Parathyroid adenoma (tissue), 2 donors: ENCODE measurements at regions not wholly inside any gene's neighbourhood (a gene's known extent, or its start where the extent isn't known, plus 50 kb on each side); places are given as distances from the start of the nearest gene placed in this dataset.

Experiments used
- H2AFZ ChIP-seq: fragments of 300-600 bp; sonication (generic); one replicate; pipeline ENCODE4 v1.7.0; 2017; ENCODE audit warnings: antibody characterized with exemption, mild to moderate bottlenecking
- H3K27ac ChIP-seq: fragments of 300-600 bp; sonication (generic); one replicate; pipeline ENCODE4 v1.7.0; 2017
- H3K27me3 ChIP-seq: fragments of 300-600 bp; sonication (generic); one replicate; pipeline ENCODE4 v1.7.0; 2017; ENCODE audit warnings: low read length; ENCODE audit not compliant: control insufficient read depth, insufficient read depth
- H3K36me3 ChIP-seq: fragments of 300-600 bp; sonication (generic); one replicate; pipeline ENCODE4 v1.7.0; 2017; ENCODE audit warnings: low read length; ENCODE audit not compliant: control insufficient read depth, insufficient read depth
- H3K4me1 ChIP-seq: fragments of 300-600 bp; sonication (generic); one replicate; pipeline ENCODE4 v1.7.0; 2017; ENCODE audit warnings: control low read depth
- H3K4me2 ChIP-seq: fragments of 300-600 bp; sonication (generic); one replicate; pipeline ENCODE4 v1.7.0; 2017; ENCODE audit warnings: low read length
- H3K4me3 ChIP-seq: fragments of 300-600 bp; sonication (generic); one replicate; pipeline ENCODE4 v1.7.0; 2017; ENCODE audit warnings: low read depth, low read length
- H3K79me2 ChIP-seq: fragments of 300-600 bp; sonication (generic); one replicate; pipeline ENCODE4 v1.7.0; 2017; ENCODE audit warnings: control low read depth
- H3K9ac ChIP-seq: fragments of 300-600 bp; sonication (generic); one replicate; pipeline ENCODE4 v1.7.0; 2017; ENCODE audit warnings: mild to moderate bottlenecking
- H3K9me3 ChIP-seq: fragments of 300-600 bp; sonication (generic); one replicate; pipeline ENCODE4 v1.7.0; 2017; ENCODE audit warnings: low read length; ENCODE audit not compliant: control insufficient read depth
- CTCF ChIP-seq: fragments of 300-600 bp; sonication (generic); IDR thresholded peaks from one replicate; pipeline ENCODE4 v1.7.0; 2017; ENCODE audit warnings: antibody characterized with exemption, mild to moderate bottlenecking
- donor health status: primary hyperparathyroidism.

- Histone ChIP-seq H3K4me2 (no peak overlapping the region), H3K27ac (no peak overlapping the region), H2AFZ (no peak overlapping the region), H3K9ac (no peak overlapping the region), H3K9me3 (no peaks in the 10 kb centered on the region), H3K27me3 (no peaks in the 10 kb centered on the region), H3K79me2 (no peaks in the 10 kb centered on the region), H3K4me1 (no peaks in the 10 kb centered on the region), H3K36me3 (no peaks in the 10 kb centered on the region), H3K4me3 (no peak overlapping the region)
- no peak for TF ChIP-seq CTCF
Measured at GRCh38 chr4:116223040-116223732, 862.2 kb downstream of the TRAM1L1 start.

GRCh38 chr4:116217781-116218180 is 867.6 kb downstream of the TRAM1L1 start:
- TF ChIP-seq CTCF = no peak
- Histone ChIP-seq H3K9ac (no peak overlapping the region), H3K9me3 (no peaks in the 10 kb centered on the region)

GRCh38 chr4:116215622-116216021 is 869.8 kb downstream of the TRAM1L1 start:
- no peak overlapping the region for H3K27ac ChIP-seq
- TF ChIP-seq CTCF = no peak
- no peak overlapping the region for H2AFZ ChIP-seq
- no peaks in the 10 kb centered on the region for H3K79me2 ChIP-seq
- H3K9me3 ChIP-seq = no peaks in the 10 kb centered on the region
- no peaks in the 10 kb centered on the region for H3K4me1 ChIP-seq
- no peak overlapping the region for H3K4me3 ChIP-seq
- no peak overlapping the region for H3K9ac ChIP-seq
- H3K4me2 ChIP-seq = no peak overlapping the region
- H3K36me3 ChIP-seq = no peaks in the 10 kb centered on the region
- no peaks in the 10 kb centered on the region for H3K27me3 ChIP-seq

More at GRCh38 chr4:116217781-116218180, 867.6 kb downstream of the TRAM1L1 start:
- Histone ChIP-seq H3K4me3 (no peak overlapping the region), H3K4me2 (no peak overlapping the region), H3K36me3 (no peaks in the 10 kb centered on the region), H3K27me3 (no peaks in the 10 kb centered on the region), H3K79me2 (no peaks in the 10 kb centered on the region), H3K27ac (no peak overlapping the region), H2AFZ (no peak overlapping the region), H3K4me1 (no peaks in the 10 kb centered on the region)

- H2AFZ ChIP-seq = no peak overlapping the region
- H3K9ac ChIP-seq = no peak overlapping the region
- H3K4me3 ChIP-seq = no peak overlapping the region
- no peaks in the 10 kb centered on the region for H3K79me2 ChIP-seq
- H3K36me3 ChIP-seq = no peaks in the 10 kb centered on the region
- H3K27me3 ChIP-seq = no peaks in the 10 kb centered on the region
- H3K27ac ChIP-seq = no peak overlapping the region
- no peaks in the 10 kb centered on the region for H3K9me3 ChIP-seq
- no peaks in the 10 kb centered on the region for H3K4me1 ChIP-seq
- TF ChIP-seq CTCF = no peak
- H3K4me2 ChIP-seq = no peak overlapping the region
Measured at GRCh38 chr4:116202524-116202923, 882.9 kb downstream of the TRAM1L1 start.

GRCh38 chr4:116197317-116197809 is 888.0 kb downstream of the TRAM1L1 start:
- Histone ChIP-seq H3K4me3 (no peak overlapping the region), H3K4me1 (no peaks in the 10 kb centered on the region), H3K27me3 (no peaks in the 10 kb centered on the region), H3K27ac (no peak overlapping the region), H3K79me2 (no peaks in the 10 kb centered on the region), H3K9ac (no peak overlapping the region), H2AFZ (no peak overlapping the region), H3K36me3 (no peaks in the 10 kb centered on the region), H3K9me3 (no peaks in the 10 kb centered on the region), H3K4me2 (no peak overlapping the region)
- TF ChIP-seq CTCF = no peak
